NCI-H1417 treated with DMSO at 0.1 percent for 48 hours (cell line): ENCODE measurements at regions not wholly inside any gene's neighbourhood (a gene's known extent, or its start where the extent isn't known, plus 50 kb on each side); places are given as distances from the start of the nearest gene placed in this dataset.
"Not testable (repeated sequence)": the region's sequence is repeated elsewhere in the genome, so short reads cannot be mapped to it uniquely, and the experiment has no call there.

ENCODE experiments used
- DNase-seq: peaks from one replicate; lab custom pipeline; 2025; lab: John Stamatoyannopoulos, UW

- no peak for DNase-seq
Observed at GRCh38 chr7:81355911-81356310, 413.9 kb downstream of the HGF start.

GRCh38 chr7:81349044-81349443 lies 420.8 kb downstream of the HGF start:
- DNase-seq = no peak

GRCh38 chr7:81339946-81340345 lies 421.1 kb upstream of the SEMA3C start:
- no peak for DNase-seq

- DNase-seq = no peak
Observed at GRCh38 chr7:81333536-81333935, 414.7 kb upstream of the SEMA3C start.

- DNase-seq = no peak
Observed at GRCh38 chr7:81333004-81333403, 414.2 kb upstream of the SEMA3C start.

- no peak for DNase-seq
Observed at GRCh38 chr7:81331061-81332018, 412.5 kb upstream of the SEMA3C start.

GRCh38 chr7:81330108-81330507 lies 411.3 kb upstream of the SEMA3C start:
- no peak for DNase-seq

GRCh38 chr7:81327468-81328266 lies 408.8 kb upstream of the SEMA3C start:
- no peak for DNase-seq

GRCh38 chr7:81321949-81322348 lies 403.1 kb upstream of the SEMA3C start:
- DNase-seq = no peak

GRCh38 chr7:81317741-81318140 lies 398.9 kb upstream of the SEMA3C start:
- no peak for DNase-seq

GRCh38 chr7:81308643-81309322 lies 389.9 kb upstream of the SEMA3C start:
- DNase-seq = no peak

GRCh38 chr7:81301815-81302214 lies 383.0 kb upstream of the SEMA3C start:
- DNase-seq = no peak

GRCh38 chr7:81300753-81301152 lies 381.9 kb upstream of the SEMA3C start:
- no peak for DNase-seq

- no peak for DNase-seq
Observed at GRCh38 chr7:81299711-81300110, 380.9 kb upstream of the SEMA3C start.

- DNase-seq = no peak
Observed at GRCh38 chr7:81298951-81299666, 380.3 kb upstream of the SEMA3C start.

GRCh38 chr7:81297317-81297716 lies 378.5 kb upstream of the SEMA3C start:
- DNase-seq = no peak

- DNase-seq = no peak
Observed at GRCh38 chr7:81296726-81297125, 377.9 kb upstream of the SEMA3C start.

- DNase-seq = no peak
Observed at GRCh38 chr7:81294897-81295515, 376.2 kb upstream of the SEMA3C start.

GRCh38 chr7:81293806-81294205 lies 375.0 kb upstream of the SEMA3C start:
- no peak for DNase-seq

GRCh38 chr7:81286754-81287153 lies 367.9 kb upstream of the SEMA3C start:
- DNase-seq = not testable (repeated sequence)

- no peak for DNase-seq
Observed at GRCh38 chr7:81285142-81285871, 366.5 kb upstream of the SEMA3C start.
